ENCODE measurements at regions not wholly inside any gene's neighbourhood (a gene's known extent, or its start where the extent isn't known, plus 50 kb on each side); places are given as distances from the start of the nearest gene placed in this dataset.
"Not testable (repeated sequence)": the region's sequence is repeated elsewhere in the genome, so short reads cannot be mapped to it uniquely, and the experiment has no call there.

DNA sequence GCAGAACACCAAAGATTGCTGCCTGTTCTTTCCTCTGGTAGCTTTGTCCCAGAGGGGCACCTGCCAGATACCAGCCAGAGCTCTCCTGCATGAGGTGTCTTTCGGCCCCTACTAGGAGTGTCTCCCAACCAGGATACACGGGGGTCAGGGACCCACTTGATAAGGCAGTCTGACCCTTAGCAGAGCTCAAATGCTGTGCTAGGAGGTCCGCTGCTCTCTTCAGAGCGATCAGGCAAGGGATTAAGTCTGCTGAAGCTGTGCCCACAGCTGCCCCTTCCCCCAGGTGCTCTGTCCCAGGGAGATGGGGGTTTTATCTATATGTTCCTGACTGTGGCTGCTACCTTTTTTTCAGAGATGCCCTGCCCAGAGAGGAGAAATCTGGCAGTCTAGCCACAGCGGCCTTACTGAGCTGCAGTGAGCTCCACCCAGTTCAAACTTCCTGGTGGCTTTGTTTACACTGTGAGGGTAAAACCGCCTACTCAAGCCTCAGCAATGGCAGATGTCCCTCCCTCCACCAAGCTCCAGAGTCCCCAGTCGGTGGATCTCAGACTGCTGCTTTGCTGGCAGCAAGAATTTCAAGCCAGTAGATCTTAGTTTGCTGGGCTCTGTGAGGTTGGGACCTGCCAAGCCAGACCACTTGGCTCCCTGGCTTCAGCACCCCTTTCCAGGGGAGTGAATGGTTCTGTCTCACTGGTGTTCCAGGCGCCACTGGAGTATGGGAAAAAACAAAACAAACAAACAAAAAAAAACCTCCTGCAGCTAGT lies 52.0 kb upstream of the TMTC2 start:
- not testable (repeated sequence) for DNase-seq (ENCODE audit: low spot score)

DNA sequence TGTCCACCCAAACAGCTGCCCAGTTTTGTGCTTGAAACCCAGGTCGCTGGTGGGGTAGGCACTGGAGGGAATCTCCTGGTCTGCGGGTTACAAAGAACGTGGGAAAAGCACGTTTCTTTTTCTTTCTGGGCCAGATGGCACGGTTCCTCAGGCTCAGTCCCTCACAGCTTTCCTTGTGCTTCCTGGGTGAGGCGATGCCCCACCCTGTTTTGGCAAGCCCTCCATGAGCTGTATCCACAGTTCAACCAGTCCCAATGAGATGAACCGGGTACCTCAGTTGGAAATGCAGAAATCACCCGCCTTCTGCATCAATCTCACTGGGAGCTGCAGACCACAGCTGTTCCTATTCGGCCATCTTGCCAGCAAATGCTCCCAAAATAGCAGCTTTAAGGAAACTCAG lies 51.4 kb upstream of the TMTC2 start:
- no peak for DNase-seq (ENCODE audit: low spot score)

Data from activated CD4-positive, alpha-beta T cell treated with anti-CD3 and anti-CD28 coated beads, Interleukin-2, Interleukin-4, amounts not matched to agents 100 ng/mL and 50 ng/mL, durations not matched to agents 16 hours and 8 hours (primary cell).